ENCODE measurements at regions not wholly inside any gene's neighbourhood (a gene's known extent, or its start where the extent isn't known, plus 50 kb on each side); places are given as distances from the start of the nearest gene placed in this dataset.
"Not testable (repeated sequence)": the region's sequence is repeated elsewhere in the genome, so short reads cannot be mapped to it uniquely, and the experiment has no call there.

DNA sequence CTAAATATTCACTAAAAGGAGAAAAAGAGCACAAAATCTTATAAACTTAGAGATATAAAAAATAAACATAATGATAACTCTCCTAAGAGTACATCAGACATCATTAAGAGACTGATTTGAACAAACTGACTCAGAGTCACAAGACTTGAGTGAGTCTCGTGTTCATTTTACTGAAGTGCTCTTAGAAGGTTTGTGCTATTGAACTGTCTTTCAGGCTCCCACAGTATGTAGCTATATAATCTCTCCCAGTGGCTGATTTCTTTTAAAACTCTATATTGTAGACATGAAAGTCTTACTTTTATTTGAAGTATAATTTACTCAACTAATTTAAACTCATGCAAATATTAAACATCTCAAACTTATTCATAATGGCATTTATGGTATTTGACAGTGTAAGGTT, 456.0 kb upstream of the FAM174A start:
- not testable (repeated sequence) for H3K27ac ChIP-seq

GRCh38 chr5:100066020-100066419, 469.2 kb upstream of the FAM174A start:
- H3K27ac ChIP-seq = not testable (repeated sequence)

DNA sequence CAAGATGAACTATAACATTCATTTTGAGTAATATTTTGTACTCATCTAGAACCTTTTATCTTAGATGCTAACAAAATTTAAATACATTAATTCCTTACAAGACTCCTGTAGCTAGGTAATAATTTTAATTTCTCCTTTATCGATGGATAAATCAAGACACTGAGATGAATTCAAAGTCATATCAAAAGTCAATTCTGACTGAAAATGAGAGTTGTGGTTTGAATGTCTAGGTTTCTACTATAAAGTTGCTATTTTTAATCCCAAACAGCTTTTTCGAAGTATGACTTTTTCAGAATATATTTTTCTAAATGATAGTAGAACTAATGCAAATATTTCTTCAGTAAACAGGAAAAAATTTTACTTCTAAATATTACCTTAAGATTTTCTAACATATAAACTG, 491.7 kb upstream of the FAM174A start:
- H3K27ac ChIP-seq = no peak overlapping the region
- TF ChIP-seq CTCF (IDR thresholded peaks at IDR 0.05) (no peak), ZFX (IDR thresholded peaks at IDR 0.05; ENCODE audit: borderline replicate concordance) (no peak)

- TF ChIP-seq CTCF (IDR thresholded peaks at IDR 0.05) (no peak), ZFX (IDR thresholded peaks at IDR 0.05; ENCODE audit: borderline replicate concordance) (no peak)
- peak overlapping the region; percentile 45; the same call in 1 of the 2 replicates for H3K27ac ChIP-seq
Observed at GRCh38 chr5:100026606-100027005, 508.6 kb upstream of the FAM174A start.

GRCh38 chr5:100023536-100023935, 511.6 kb upstream of the FAM174A start:
- no peak for TF ChIP-seq ZFX (IDR thresholded peaks at IDR 0.05; ENCODE audit: borderline replicate concordance)
- TF ChIP-seq CTCF (IDR thresholded peaks at IDR 0.05) = no peak
- no peak overlapping the region for H3K27ac ChIP-seq

GRCh38 chr5:100017520-100018262, 517.5 kb upstream of the FAM174A start:
- no peak overlapping the region for H3K27ac ChIP-seq

DNA sequence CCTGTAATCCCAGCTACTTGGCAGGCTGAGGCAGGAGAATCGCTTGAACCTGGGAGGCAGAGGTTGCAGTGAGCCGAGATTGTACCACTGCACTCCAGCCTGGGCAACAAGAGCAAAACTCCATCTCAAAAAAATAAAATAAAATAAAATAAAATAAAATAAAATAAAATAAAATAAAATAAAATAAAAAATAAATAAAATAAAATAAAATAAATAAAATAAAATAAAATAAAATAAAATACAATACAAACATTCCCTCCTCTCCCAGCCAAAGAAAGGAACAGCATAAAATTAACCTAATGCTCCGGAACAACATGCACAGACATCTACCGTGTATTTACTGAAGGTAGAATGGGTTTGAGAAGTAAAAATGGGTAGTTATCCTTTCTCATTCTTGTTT, 521.9 kb upstream of the FAM174A start:
- H3K27ac ChIP-seq = not testable (repeated sequence)

More at GRCh38 chr5:100017520-100018262, 517.5 kb upstream of the FAM174A start:
- TF ChIP-seq ZFX (IDR thresholded peaks at IDR 0.05; ENCODE audit: borderline replicate concordance) = no peak
- no peak for TF ChIP-seq CTCF (IDR thresholded peaks at IDR 0.05)

DNA sequence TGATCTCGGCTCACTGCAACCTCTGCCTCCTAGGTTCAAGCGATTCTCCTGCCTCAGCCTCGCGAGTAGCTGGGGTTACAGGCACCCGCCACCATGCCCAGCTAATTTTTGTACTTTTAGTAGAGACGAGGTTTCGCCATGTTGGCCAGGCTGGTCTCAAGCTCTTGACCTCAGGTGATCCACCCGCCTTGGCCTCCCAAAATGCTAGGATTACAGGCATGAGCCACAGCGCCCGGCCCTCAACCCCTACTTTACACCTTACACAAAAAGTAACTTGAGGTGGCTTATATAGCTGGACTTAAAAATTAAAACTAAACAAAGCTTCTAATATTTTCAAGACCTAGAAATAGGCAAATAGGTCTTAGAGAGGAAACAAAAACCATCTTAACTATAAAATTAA, 524.0 kb upstream of the FAM174A start:
- H3K27ac ChIP-seq = not testable (repeated sequence)

DNA sequence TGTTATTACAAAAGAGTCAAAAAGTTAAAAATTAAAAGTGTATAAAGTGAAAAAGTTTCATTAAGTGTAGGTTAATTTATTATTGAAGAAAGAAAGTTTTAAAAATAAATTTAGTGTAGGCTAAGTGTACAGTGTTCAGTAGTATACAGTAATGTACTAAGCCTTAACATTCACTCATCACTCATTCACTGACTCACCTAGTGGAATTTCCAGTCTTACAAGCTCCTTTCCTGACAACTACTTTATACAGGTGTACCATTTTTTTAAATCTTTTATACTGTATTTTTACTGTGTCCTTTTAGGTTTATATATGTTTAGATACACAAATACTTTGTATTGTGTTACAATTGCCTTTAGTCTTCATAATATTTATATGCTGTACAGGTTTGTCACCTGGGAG, 530.2 kb upstream of the FAM174A start:
- TF ChIP-seq CTCF (IDR thresholded peaks at IDR 0.05) = no peak
- no peak for TF ChIP-seq ZFX (IDR thresholded peaks at IDR 0.05; ENCODE audit: borderline replicate concordance)
- no peak overlapping the region for H3K27ac ChIP-seq
